HCT116 (cell line): ENCODE measurements at regions not wholly inside any gene's neighbourhood (a gene's known extent, or its start where the extent isn't known, plus 50 kb on each side); places are given as distances from the start of the nearest gene placed in this dataset.
"Not testable (repeated sequence)": the region's sequence is repeated elsewhere in the genome, so short reads cannot be mapped to it uniquely, and the experiment has no call there.

ENCODE experiments used
- ATAC-seq: fragments of 200-7000 bp; cut with Tn5 transposase; 2 replicates; pipeline ENCODE4 v1.9.1; 2020; ENCODE audit warnings: mild to moderate bottlenecking, moderate library complexity
- BruUV-seq: library from RNA; stranded (reverse); fragments of 400-500 nt; replicated peaks from 2 replicates; lab custom pipeline; 2021; lab: Mats Ljungman, UMichigan
- CTCF ChIA-PET: fragments of 300-600 bp; sonication (Branson Sonifier 250); formaldehyde crosslinking; loops from one replicate; lab custom pipeline; 2021; ENCODE audit warnings: antibody characterized with exemption; lab: Charles Lee
- POLR2A ChIA-PET: fragments of 300-600, 350-600 bp; sonication (Branson Sonifier 250); formaldehyde crosslinking; loops from one replicate; lab custom pipeline; 2021; ENCODE audit warnings: antibody characterized with exemption; lab: Charles Lee
- RAD21 ChIA-PET, 2 experiments: fragments of 300-600 bp; sonication (Branson Sonifier 250); formaldehyde crosslinking; loops; one replicate each; lab custom pipeline; 2023; ENCODE audit warnings: low total read pairs in 2 of 2; ENCODE audit not compliant: uncharacterized antibody in 2 of 2, unreplicated experiment in 2 of 2, low non-redundant PET in 1 of 2; lab: Charles Lee
- DNase-seq: peaks from one replicate; pipeline ENCODE4 v3.0.0-alpha.2; 2010; ENCODE audit warnings: low read depth, low spot score
- H2AFZ ChIP-seq: fragments of 200-600 bp; shearing (Covaris generic), sonication (generic); 2 replicates; pipeline ENCODE4 v1.6.1; 2017; ENCODE audit warnings: low read depth, mixed run types, mixed read lengths, antibody characterized with exemption, low read length; ENCODE audit not compliant: poor library complexity, severe bottlenecking
- H3K27ac ChIP-seq: 2 replicates; pipeline ENCODE4 v1.5.1; 2012; ENCODE audit warnings: low read depth, low read length
- H3K27me3 ChIP-seq: fragments of 200-600 bp; sonication (generic); 2 replicates; pipeline ENCODE4 v1.6.1; 2016; ENCODE audit warnings: mixed run types, low read length, mixed read lengths; ENCODE audit not compliant: insufficient read depth
- H3K36me3 ChIP-seq, 2 experiments: fragments of 200-500 bp in 1 of 2; fragments of 200-600 bp in 1 of 2; sonication (Bioruptor generic) in 1 of 2; sonication (generic) in 1 of 2; 2 replicates each; pipeline versions ENCODE4 v1.5.1 to v1.6.1; 2014 to 2016; ENCODE audit warnings: low read length in 2 of 2, inconsistent platforms in 1 of 2, mixed read lengths in 1 of 2, mixed run types in 1 of 2; ENCODE audit not compliant: insufficient read depth in 2 of 2, control insufficient read depth in 1 of 2
- H3K4me1 ChIP-seq, 2 experiments: fragments of 200-600 bp in 1 of 2; sonication (generic) in 1 of 2; 2 replicates each; pipeline versions ENCODE4 v1.5.1 to v1.6.1; 2012 to 2017; ENCODE audit warnings: low read length in 2 of 2, inconsistent platforms in 1 of 2, mild to moderate bottlenecking in 1 of 2, mixed read lengths in 1 of 2, mixed run types in 1 of 2, moderate library complexity in 1 of 2; ENCODE audit not compliant: insufficient read depth in 2 of 2, control insufficient read depth in 1 of 2
- H3K4me2 ChIP-seq: fragments of 200-600 bp; sonication (generic); 2 replicates; pipeline ENCODE4 v1.6.1; 2017; ENCODE audit warnings: mixed run types, low read length, mixed read lengths
- H3K4me3 ChIP-seq, 2 experiments: fragments of 200-600 bp in 1 of 2; sonication (generic) in 1 of 2; replicated peaks in 1 of 2; 2 replicates each; pipeline ENCODE4 v1.5.1; 2011 to 2016; ENCODE audit warnings: low read length in 2 of 2, control low read depth in 1 of 2, low read depth in 1 of 2, mild to moderate bottlenecking in 1 of 2, mixed read lengths in 1 of 2, mixed run types in 1 of 2
- H3K79me2 ChIP-seq: fragments of 200-600 bp; sonication (generic); 2 replicates; pipeline ENCODE4 v1.6.1; 2017; ENCODE audit warnings: mild to moderate bottlenecking, mixed run types, low read length, moderate library complexity, mixed read lengths; ENCODE audit not compliant: insufficient read depth
- H3K9ac ChIP-seq: fragments of 200-600 bp; sonication (generic); 2 replicates; pipeline ENCODE4 v1.6.1; 2016; ENCODE audit warnings: low read length, mixed read lengths
- H3K9me2 ChIP-seq: fragments of 200-600 bp; sonication (generic), shearing (Covaris generic); 2 replicates; pipeline ENCODE4 v1.6.1; 2017; ENCODE audit warnings: mixed run types, mild to moderate bottlenecking, moderate library complexity; ENCODE audit not compliant: insufficient read depth
- H3K9me3 ChIP-seq, 2 experiments: fragments of 200-500 bp in 1 of 2; fragments of 200-600 bp in 1 of 2; sonication (Bioruptor generic) in 1 of 2; sonication (generic) in 1 of 2; 2 replicates each; pipeline ENCODE4 v1.6.1; 2014 to 2017; ENCODE audit warnings: low read length in 2 of 2, mixed read lengths in 2 of 2, inconsistent platforms in 1 of 2, low read depth in 1 of 2, mild to moderate bottlenecking in 1 of 2, mixed run types in 1 of 2, moderate library complexity in 1 of 2; ENCODE audit not compliant: control insufficient read depth in 1 of 2, insufficient read depth in 1 of 2
- H4K20me1 ChIP-seq: fragments of 200-600 bp; sonication (generic), shearing (Covaris generic); 2 replicates; pipeline ENCODE4 v1.6.1; 2017; ENCODE audit warnings: mixed run types, mild to moderate bottlenecking, moderate library complexity; ENCODE audit not compliant: insufficient read depth
- CBX3 ChIP-seq: IDR thresholded peaks from 2 replicates; pipeline ENCODE4 v1.6.1; 2012; ENCODE audit warnings: low read depth
- JUND ChIP-seq: IDR thresholded peaks from 2 replicates; pipeline ENCODE4 v1.6.1; 2012
- RAD21 ChIP-seq: IDR thresholded peaks from 2 replicates; pipeline ENCODE4 v1.6.1; 2012; ENCODE audit warnings: low read depth, mild to moderate bottlenecking
- REST ChIP-seq: IDR thresholded peaks from 2 replicates; pipeline ENCODE4 v1.6.1; 2012; ENCODE audit warnings: low read depth
- intact Hi-C: fragments of 100-400 bp; cut with micrococcal nuclease; formaldehyde crosslinking; loops from 2 replicates; pipeline ENCODE4 v1.10.0; 2022

GRCh38 chr17:22718689-22719088, 1026.4 kb downstream of the KCNJ18 start:
- DNase-seq = no peak
- no peak for TF ChIP-seq JUND
- no peak for TF ChIP-seq REST
- TF ChIP-seq CBX3 = no peak
- TF ChIP-seq RAD21 = no peak
- Histone ChIP-seq H3K9me3 (peaks cover 0 to 11% of the 10 kb centered on the region in 2 experiments; a peak in 1 of 4 replicates), H3K9me2 (no peaks in the 10 kb centered on the region), H3K36me3 (no peaks in the 10 kb centered on the region), H3K27me3 (no peaks in the 10 kb centered on the region), H3K27ac (no peak overlapping the region), H3K79me2 (no peaks in the 10 kb centered on the region), H3K4me1 (no peaks in the 10 kb centered on the region), H3K4me2 (no peak overlapping the region), H3K4me3 (no peak overlapping the region), H3K9ac (no peak overlapping the region), H4K20me1 (no peaks in the 10 kb centered on the region), H2AFZ (no peak overlapping the region)
- ATAC-seq = no peak
- intact Hi-C loops = no loop called here
- RAD21 ChIA-PET = no interaction called here
- CTCF ChIA-PET = no interaction called here
- BruUV-seq = no TSS peak
- POLR2A ChIA-PET = no interaction called here

- intact Hi-C loops, H3K27me3 ChIP-seq, CTCF ChIA-PET, H4K20me1 ChIP-seq, ATAC-seq, POLR2A ChIA-PET, H3K27ac ChIP-seq, H3K4me3 ChIP-seq, H3K79me2 ChIP-seq, H2AFZ ChIP-seq, DNase-seq, H3K36me3 ChIP-seq, H3K9ac ChIP-seq, H3K4me2 ChIP-seq, H3K4me1 ChIP-seq, H3K9me2 ChIP-seq, RAD21 ChIA-PET, BruUV-seq, H3K9me3 ChIP-seq: not testable (repeated sequence)
Observed at GRCh38 chr17:22741066-22741465, 1048.7 kb downstream of the KCNJ18 start.
